Fibroblast of the aortic adventitia (primary cell): ENCODE measurements at regions not wholly inside any gene's neighbourhood (a gene's known extent, or its start where the extent isn't known, plus 50 kb on each side); places are given as distances from the start of the nearest gene placed in this dataset.
"Not testable (repeated sequence)": the region's sequence is repeated elsewhere in the genome, so short reads cannot be mapped to it uniquely, and the experiment has no call there.

ENCODE experiments used
- DNase-seq: peaks from one replicate; pipeline ENCODE4 v3.0.0-alpha.2; 2010; ENCODE audit warnings: low read depth
- H3K4me3 ChIP-seq: 2 replicates; pipeline ENCODE4 v1.5.1; 2011; ENCODE audit warnings: low read depth, mild to moderate bottlenecking, control low read depth, low read length, moderate library complexity
- CTCF ChIP-seq: IDR thresholded peaks from 2 replicates; pipeline ENCODE4 v1.5.1; 2011; ENCODE audit warnings: mild to moderate bottlenecking, low read length, control low read depth, inconsistent platforms; ENCODE audit not compliant: insufficient read depth

GRCh38 chr2:239731998-239732665 is 293.0 kb downstream of the NDUFA10 start:
- DNase-seq: no peak
- no peak overlapping the region for H3K4me3 ChIP-seq
- TF ChIP-seq CTCF: no peak

GRCh38 chr2:239731422-239731821 is 293.7 kb downstream of the NDUFA10 start:
- no peak for TF ChIP-seq CTCF
- DNase-seq: no peak
- H3K4me3 ChIP-seq: no peak overlapping the region

GRCh38 chr2:239730897-239731296 is 294.2 kb downstream of the NDUFA10 start:
- no peak overlapping the region for H3K4me3 ChIP-seq
- no peak for DNase-seq
- no peak for TF ChIP-seq CTCF

- DNase-seq, H3K4me3 ChIP-seq: not testable (repeated sequence)
Measured at GRCh38 chr2:239730567-239730882, 294.6 kb downstream of the NDUFA10 start.

- TF ChIP-seq CTCF: no peak
- no peak overlapping the region for H3K4me3 ChIP-seq
- no peak for DNase-seq
Measured at GRCh38 chr2:239729681-239730566, 295.2 kb downstream of the NDUFA10 start.

GRCh38 chr2:239729151-239729550 is 296.0 kb downstream of the NDUFA10 start:
- TF ChIP-seq CTCF: no peak
- no peak overlapping the region for H3K4me3 ChIP-seq
- DNase-seq: no peak

- no peak for DNase-seq
- TF ChIP-seq CTCF: no peak
Measured at GRCh38 chr2:239728751-239729150, 296.4 kb downstream of the NDUFA10 start.

More at GRCh38 chr2:239728751-239729150, 296.4 kb downstream of the NDUFA10 start:
- H3K4me3 ChIP-seq: no peak overlapping the region
